NOMO-1 treated with dmso at 0.1 percent for 144 hours (cell line): ENCODE measurements at regions not wholly inside any gene's neighbourhood (a gene's known extent, or its start where the extent isn't known, plus 50 kb on each side); places are given as distances from the start of the nearest gene placed in this dataset.
"Not testable (repeated sequence)": the region's sequence is repeated elsewhere in the genome, so short reads cannot be mapped to it uniquely, and the experiment has no call there.

Experiments used
- DNase-seq: peaks from one replicate; lab custom pipeline; 2025; ENCODE audit not compliant: unreplicated experiment; lab: John Stamatoyannopoulos, UW

DNA sequence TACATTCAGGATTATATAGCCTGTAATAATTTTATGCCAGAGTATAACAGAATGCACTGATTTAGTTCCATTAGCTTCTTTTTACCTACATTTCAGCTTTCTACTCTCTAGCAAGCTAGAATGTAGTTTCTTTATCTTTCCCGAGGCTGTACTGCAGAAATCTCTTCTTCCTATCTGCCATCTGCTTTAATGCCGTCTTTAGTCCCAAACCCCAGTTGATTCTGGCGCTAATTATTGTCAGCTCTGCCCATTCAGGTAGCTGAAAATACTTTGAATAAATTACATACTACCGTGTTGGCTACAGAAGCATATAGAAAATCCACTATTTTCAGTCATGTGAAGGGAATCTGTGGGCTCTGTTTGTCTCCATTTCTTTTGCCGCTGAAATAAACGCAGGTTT, 706.7 kb downstream of the NTRK3 start:
- no peak for DNase-seq

DNA sequence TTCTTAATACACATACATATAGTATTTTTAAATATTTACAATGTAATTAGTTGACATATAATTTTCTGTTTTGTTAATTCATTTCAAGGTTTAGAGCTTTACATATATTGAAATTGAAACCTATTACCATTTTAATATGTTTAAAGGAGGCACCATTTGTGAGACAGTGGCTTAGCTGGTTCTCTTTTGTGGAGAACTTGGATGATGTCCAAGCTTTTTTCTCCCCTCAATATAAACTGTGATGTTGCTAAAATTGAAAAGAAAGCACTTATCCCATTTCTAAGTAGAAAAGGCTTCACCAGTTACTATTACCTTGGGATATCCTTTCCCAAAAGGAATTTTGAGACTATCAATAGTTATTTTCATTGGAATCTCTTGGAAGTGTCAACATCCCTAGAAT, 707.2 kb downstream of the NTRK3 start:
- DNase-seq, result no peak

DNA sequence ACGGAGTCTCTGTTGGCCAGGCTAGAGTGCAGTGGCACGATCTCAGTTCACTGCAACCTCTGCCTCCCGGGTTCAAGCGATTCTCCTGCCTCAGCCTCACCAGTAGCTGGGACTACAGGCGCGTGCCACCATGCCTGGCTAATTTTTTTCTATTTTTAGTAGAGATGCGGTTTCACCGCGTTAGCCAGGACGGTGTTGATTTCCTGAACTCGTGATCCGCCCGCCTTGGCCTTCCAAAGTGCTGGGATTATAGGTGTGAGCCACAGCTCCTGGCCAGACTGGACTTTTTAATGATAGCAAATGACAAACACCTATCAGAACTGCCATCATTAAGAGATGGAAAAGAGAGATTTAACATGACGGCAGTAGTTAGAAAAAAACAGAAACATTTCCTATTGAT, 707.9 kb downstream of the NTRK3 start:
- DNase-seq, result not testable (repeated sequence)

DNA sequence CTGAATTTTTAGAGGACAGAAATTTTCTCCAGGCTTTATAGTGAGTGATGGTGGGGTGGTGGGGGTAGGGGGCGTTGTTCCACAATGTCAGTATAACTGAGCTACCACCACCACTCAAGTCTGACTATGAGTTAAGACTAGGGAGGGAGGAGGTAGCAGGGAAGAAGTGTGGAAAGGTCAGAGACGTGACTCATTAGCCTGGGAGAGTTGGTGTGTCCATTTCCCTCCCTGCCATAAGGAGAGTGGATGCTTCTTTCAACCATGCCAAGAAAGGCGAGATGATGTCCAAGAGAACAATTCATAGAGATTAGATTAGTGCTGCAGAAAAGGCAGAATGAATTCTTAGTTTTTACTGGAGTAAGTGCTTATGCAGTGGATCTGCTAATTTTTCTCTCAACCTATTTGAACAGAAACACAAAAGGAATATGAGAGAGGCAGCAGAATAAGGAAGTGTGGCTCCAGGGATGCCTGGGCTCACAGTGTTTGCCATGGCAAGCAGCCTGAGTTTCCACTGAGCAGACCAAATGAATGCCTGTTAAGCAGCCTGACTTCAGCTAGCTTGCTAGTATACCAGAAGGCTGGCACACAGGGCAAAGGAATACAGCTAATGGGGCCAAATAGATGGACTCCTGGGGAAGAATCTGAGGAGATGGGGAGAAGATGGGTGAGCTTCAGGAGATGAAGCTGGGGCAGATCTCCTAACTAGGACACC, 708.9 kb downstream of the NTRK3 start:
- no peak for DNase-seq

DNA sequence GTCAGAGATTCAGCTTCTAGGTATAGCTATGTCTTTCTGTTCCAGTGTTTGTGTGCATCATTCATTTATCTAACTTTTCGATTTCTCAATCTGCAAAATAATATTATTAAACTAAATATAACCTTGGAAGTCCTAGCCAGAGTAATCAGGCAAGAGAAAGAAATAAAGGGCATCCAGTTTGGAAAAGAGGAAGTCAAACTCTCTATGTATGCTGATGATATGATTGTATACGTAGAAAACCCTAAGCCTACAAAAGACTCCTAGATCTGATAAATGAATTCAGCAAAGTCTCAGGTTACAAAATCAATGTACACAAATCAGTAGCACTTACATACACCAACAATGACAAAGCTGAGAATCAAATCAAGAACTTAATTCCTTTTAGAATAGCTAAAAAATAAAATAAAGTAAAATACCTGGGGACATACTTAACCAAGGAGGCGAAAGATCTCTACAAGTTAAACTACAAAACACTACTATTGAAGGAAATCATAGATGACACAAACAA, 718.2 kb downstream of the NTRK3 start:
- no peak for DNase-seq

DNA sequence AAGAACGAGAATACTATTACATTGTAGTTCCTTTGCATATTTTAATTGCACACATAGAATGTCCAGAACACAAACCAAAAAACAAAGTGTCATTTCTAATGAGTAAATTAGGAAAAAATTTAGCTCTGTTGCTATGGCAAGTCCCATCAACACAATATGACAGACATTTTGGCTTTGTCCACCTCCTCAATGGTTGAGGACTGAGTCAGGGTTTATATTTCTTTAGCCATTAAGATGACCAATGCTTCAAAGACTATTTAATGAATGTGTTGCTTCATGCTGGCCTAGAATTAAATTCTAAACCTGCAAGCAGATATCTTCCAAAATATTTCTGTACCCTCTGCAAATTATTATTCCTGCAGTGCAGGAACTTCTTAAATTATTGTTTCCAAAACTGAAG, 719.2 kb downstream of the NTRK3 start:
- no peak for DNase-seq

DNA sequence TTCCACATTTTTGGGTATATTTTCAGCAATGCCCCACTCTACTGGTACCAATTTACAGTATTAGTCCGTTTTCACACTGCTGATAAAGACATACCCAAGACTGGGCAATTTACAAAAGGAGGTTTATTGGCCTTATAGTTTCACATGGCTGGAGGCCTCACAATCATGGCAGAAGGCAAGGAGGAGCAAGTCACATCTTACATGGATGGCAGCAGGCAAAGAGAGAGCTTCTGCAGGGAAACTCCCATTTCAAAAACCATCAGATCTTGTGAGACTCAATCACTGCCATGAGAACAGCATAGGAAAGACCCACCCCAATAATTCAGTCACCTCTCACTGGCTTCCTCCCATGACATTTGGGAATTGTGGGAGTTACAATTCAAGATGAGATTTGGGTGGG, 722.9 kb downstream of the NTRK3 start:
- not testable (repeated sequence) for DNase-seq

DNA sequence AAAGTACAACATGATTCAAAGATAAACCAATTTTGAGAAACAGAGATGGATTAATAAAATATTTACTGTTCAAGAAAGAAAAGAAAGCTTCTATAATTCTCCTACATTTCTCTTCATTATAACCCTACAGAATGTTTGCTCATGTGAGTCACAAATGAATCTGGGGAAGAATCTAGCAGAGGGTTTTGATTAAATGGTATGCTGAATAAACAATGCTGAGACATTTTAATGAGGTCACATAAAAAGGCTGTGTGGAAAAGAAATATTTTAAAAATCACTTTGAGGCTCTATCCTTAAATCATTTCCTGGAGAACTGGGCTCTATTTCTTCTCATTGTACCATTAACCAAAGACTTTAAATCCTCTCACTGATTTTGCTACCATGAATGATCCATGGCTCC, 727.7 kb downstream of the NTRK3 start:
- no peak for DNase-seq

DNA sequence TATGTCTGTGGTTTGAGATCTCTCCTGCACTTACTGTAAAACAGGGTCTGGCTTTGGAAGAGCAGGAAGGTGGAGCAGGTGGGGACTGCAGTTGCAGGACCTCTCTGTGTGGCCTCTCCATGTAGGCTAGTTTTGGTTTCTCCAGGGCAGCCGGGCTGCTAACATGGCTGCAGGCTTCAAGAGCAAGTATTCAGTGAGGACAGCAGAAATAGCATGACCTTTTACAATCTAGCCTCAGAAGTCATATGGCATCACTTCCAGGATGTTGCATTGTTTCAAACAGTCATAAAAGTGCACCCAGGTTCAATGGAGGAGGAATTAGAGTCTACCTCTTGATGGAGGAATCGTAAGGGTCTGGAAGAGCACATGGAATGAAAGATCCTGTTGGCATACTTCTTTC, 728.7 kb downstream of the NTRK3 start:
- no peak for DNase-seq

DNA sequence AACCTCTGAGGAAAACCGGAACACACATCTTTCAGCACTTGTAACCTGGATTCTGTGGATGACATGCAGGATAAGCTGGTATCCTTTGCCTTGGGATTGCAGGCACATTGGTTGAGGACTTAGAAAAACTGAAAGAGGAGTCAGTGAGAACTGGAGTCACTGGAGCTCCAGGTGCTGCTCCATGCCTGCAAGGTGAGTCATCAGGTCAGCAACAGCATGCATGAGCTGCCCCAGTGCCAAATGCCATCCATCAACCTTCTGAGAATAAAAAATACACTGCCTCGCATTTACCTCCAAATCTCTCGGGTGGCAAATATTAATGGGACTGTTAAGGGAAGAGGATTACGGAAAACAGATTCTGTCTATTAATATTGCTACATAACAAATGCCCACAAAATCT, 729.1 kb downstream of the NTRK3 start:
- no peak for DNase-seq

DNA sequence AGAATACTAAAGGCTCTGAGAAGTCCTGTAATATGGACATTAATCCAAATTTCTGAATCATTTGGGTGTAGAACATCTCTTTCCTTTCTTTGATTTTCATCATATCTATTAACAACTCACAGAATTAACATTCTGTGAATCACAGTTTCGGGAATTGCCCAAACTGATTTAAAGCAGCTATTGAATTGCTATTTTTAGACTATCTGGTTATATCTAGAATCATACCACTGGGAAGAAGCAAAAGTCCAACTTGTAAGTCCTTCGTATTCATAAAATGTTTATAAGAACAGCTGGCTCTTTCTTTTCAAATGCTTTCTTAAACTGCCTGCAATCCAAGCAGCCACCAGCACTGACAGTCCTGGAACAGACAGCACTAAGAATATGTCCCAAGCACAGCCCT, 733.0 kb downstream of the NTRK3 start:
- no peak for DNase-seq

DNA sequence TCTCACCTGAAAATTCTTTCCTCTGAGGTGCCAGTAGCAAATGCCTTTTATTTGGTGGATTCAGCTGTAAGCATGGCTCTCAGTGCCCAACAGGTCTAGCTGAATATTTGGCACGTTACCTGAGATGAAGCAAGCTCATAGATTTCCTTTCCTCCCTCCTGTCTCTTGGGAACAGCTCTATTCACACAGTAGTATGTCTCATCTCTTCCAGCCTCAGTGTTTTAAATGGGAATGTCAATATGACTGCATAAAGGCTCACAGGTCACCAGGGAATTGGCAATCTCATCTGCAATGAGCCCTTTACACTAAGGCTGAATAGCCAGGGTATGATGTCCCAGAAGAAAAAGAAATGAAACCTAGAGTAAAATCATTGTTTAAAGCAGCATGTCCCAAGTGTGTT, 733.5 kb downstream of the NTRK3 start:
- DNase-seq, result no peak

DNA sequence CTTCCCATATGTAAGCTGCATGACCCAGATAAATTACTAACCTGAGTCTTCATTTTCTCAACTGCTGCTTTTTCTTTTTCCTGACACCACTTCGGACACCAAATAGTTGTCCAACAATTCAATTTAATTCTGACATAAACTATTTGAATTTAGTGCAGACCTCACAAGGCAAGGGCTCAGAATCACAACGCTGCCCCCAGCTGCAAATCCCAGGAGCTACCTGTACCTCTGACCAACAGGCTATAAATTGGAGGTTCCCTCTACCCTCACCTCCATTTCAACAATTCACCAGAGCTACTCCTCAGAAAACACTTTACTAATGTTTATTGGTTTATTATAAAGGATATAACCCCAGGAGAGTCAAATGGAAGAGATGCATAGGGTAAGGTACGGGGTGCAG, 737.6 kb downstream of the NTRK3 start:
- no peak for DNase-seq

DNA sequence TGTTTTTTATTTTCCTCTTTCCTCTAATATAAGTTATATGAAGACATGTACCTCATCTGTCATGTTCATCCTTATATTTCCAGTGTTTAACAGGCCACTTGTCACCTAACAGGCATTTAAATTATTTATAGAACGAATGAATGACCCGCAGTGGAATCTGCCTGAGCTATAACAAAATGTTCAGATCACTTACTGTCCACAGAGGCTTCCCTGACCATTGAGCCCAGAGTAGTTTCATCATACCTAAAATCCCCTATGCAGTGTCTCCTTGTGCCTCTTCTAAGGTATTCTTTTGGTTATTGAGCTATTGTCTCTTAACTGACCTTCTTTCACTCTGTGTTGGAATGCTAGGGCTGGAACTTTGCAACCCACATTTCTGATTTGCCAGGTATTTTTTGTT, 748.5 kb downstream of the NTRK3 start:
- DNase-seq, result no peak

DNA sequence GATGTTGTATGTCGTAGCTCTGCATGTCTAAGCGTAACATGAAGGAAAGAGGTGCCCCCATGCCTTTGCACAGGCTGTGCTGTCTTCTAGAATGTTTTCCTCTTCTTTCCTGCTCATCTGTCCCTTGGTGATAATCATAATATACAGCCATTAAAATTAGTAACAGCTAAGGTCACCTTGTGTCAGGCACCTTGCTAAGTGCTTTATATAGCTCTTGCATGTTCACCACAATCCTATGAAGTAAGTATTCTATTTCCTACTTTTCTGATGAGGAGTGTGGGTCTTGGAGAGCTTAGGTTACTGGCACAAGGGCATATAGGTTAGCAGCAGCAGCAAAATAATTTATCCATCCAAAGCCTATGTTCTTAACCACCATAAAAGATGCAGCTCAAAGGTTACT, 754.4 kb downstream of the NTRK3 start:
- DNase-seq, result no peak

DNA sequence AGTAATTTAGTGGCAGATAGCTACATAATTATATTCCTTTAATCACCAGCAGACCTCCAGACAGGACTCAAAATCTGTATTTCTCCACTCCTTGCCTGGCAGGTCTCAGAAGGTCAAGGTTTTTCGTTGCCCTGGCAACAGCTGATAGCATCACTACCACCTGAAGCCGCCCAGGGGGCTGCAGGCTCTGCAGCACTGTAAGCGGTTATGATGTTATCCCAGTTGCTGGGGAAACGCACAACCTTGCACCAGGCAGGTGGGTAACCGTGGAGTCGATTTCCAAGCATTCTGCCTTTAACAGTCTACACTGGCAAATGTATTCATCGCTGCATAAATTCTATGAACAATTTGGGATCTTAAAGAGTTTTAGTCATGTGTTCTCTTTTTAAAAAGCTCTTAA, 756.3 kb downstream of the NTRK3 start:
- DNase-seq, result no peak

DNA sequence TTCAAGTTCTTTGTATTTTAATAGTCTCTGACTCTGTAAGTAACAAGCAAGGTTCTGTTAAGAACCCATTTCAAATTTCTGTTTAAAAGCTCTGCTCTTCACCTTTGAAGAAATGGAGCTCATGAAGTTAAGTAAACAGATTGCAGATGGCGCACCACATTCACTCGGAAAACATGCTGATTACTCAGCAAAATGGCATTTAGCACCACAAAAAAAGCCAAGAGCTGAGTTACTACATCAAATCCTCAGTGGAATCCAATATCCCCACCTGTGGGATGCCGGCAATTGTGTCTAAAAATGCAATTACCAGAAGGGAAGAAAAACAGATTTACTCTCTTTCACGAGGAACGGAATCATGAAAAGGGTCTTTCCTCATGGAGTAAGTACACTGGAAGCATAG, 758.0 kb downstream of the NTRK3 start:
- DNase-seq, result no peak

DNA sequence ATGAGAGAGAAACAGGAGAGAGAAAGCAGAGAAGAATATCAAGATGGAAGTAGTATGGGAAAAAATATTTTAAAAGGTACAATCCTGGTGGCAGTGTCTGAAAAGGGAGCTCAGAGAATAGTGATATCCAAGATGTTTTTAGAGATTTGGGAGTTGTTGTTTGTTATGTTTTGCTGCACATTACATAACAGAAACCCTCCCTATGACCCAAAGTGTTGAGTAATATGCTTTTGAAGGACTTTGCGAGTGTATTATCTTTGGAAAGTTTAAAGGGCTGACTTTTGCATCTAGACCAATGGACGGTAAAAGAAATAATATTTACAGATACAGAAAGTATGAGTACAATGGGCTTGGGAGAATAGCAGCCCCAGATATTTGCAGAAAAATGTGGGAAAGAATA, 759.7 kb downstream of the NTRK3 start:
- no peak for DNase-seq

DNA sequence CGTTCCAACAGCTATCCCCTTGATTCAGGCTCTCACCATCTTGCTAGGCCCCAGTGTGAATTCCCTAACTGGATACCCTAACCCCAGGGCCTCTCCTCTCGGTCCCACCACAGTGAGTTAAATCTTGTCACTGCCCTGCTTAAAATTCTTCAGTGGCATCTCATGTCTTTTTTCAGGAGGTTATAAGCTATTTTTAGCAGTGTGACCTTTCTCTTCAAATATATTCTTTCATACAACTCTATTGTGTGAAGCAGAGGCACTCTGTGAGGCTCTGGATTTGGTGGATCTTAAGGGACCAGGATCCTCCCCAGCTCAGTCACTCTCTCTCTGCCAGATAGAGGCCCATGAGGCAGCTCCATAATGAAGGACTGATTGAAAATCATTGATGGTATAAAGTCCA, 760.4 kb downstream of the NTRK3 start:
- no peak for DNase-seq

DNA sequence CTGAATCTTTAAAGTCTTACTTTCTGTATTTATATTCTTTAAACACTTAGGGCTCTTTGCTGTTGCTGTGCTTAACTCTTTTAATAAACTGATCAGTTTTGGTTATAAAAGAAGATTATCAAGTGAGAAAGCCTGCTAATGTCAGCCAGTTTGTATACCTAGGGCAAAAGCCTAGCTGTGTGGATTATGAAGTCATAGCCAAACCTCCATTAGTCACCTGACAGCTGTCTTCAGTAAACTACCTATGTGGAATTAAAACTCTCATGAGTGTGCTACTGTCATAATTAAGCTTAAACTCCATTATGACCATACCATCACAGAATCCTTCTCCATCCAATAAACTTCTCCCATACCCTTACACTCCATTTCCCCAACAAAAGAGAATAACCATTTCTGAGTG, 762.7 kb downstream of the NTRK3 start:
- no peak for DNase-seq

DNA sequence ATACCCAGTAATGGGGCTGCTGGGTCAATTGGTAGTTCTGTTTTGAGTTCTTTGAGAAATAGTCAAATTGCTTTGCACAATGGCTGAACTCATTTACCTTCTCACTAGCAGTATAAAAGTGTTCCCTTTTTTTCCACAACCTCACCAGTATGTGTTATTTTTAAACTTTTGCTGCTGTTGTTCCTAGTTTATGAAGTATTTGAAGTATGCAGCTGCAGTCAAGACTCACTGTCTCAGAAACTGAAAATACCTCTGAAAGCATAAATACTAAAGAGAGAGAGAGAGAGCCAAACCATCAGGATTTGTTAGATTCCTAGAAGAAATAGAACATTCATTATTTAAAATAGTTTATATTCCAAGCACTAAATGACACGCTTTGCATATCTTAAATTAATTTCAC, 764.2 kb downstream of the NTRK3 start:
- DNase-seq, result no peak

DNA sequence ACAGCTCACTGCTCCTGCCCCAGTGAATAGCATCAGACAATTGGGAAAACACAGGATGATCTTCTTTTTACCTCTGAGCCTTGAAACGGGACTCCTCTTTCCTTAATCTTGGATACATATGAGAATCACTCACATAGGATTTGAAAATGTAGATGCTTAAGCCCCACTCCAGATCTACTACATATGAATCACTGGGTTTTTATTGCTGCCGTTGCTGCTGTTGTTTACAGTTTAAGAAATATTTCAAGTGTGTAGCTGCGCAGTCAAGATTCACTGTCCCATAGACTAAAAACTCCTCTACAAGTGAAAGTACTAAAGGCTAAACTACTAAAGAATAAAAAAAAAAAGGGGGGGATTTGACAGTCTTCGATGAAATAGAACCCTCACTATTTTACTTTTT, 765.9 kb downstream of the NTRK3 start:
- no peak for DNase-seq

DNA sequence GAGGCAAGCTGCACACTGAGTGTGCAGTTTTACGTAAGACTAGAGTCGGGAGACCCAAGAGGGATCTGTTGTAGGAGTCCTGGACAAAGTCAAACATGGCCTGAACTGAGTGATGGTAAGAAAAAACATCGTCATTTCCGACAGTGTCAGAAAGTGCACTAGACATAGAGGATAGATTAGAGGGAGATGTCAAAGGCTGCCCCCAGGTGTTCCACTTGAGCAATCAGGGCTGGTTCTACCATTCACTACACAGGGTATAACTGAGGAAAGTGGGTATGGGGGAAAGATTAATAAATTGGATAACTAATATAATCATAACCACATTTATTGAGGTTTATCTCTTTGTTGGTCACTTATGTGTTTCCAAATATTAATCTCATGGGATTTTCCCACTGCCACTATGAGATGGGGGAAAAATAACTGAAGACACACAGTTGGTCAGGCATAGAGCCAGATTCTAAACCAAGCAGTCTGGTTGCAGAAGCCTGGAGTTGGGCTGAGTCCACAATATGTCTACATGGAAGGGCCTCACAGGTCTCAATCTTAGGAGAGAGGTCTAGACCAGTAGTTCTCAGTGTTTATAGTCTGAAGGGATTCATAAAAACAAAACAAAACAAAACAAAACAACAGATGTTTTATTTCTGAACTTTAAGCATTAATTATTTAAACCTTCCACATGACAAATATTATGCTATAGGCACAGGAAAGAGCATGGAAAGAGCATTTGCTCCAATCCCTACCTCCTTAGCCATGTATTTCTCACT, 766.5 kb downstream of the NTRK3 start:
- DNase-seq, result no peak
